KMS-11 (cell line): ENCODE measurements at regions not wholly inside any gene's neighbourhood (a gene's known extent, or its start where the extent isn't known, plus 50 kb on each side); places are given as distances from the start of the nearest gene placed in this dataset.

ENCODE experiments used
- H2AFZ ChIP-seq: fragments of 200-600 bp; sonication (generic); 2 replicates; pipeline ENCODE4 v1.6.1; 2016; ENCODE audit warnings: antibody characterized with exemption, mixed run types, low read depth
- H3K27ac ChIP-seq: fragments of 200-600 bp; sonication (generic); 2 replicates; pipeline ENCODE4 v1.6.1; 2016; ENCODE audit warnings: mild to moderate bottlenecking, mixed run types
- H3K27me3 ChIP-seq: fragments of 200-600 bp; sonication (generic); 2 replicates; pipeline ENCODE4 v1.6.1; 2017; ENCODE audit warnings: mild to moderate bottlenecking, low read depth, mixed run types, moderate library complexity; ENCODE audit not compliant: insufficient read depth
- H3K36me3 ChIP-seq: fragments of 200-600 bp; sonication (generic); 2 replicates; pipeline ENCODE4 v1.6.1; 2017; ENCODE audit warnings: mild to moderate bottlenecking, mixed run types; ENCODE audit not compliant: insufficient read depth
- H3K4me1 ChIP-seq: fragments of 200-600 bp; sonication (generic); 2 replicates; pipeline ENCODE4 v1.6.1; 2016; ENCODE audit warnings: mild to moderate bottlenecking, low read depth, mixed run types; ENCODE audit not compliant: poor library complexity, severe bottlenecking
- H3K4me2 ChIP-seq: fragments of 200-600 bp; sonication (generic); 2 replicates; pipeline ENCODE4 v1.7.0; 2016; ENCODE audit warnings: mild to moderate bottlenecking, mixed run types
- H3K4me3 ChIP-seq: fragments of 200-600 bp; sonication (generic); IDR thresholded peaks from 2 replicates; pipeline ENCODE4 v1.6.1; 2017; ENCODE audit warnings: low read depth, low read length, mixed read lengths; ENCODE audit not compliant: insufficient read depth
- H3K79me2 ChIP-seq: fragments of 200-600 bp; sonication (generic); 2 replicates; pipeline ENCODE4 v1.6.1; 2016; ENCODE audit warnings: low read depth, mixed run types; ENCODE audit not compliant: insufficient read depth
- H3K9ac ChIP-seq: fragments of 200-600 bp; sonication (generic); 2 replicates; pipeline ENCODE4 v1.6.1; 2016; ENCODE audit warnings: mild to moderate bottlenecking, mixed run types
- H4K20me1 ChIP-seq: fragments of 200-600 bp; sonication (generic); 2 replicates; pipeline ENCODE4 v1.6.1; 2016; ENCODE audit warnings: mild to moderate bottlenecking, mixed run types; ENCODE audit not compliant: insufficient read depth
- CTCF ChIP-seq: fragments of 200-600 bp; sonication (generic); conservative IDR thresholded peaks from 2 replicates; pipeline ENCODE4 v1.6.1; 2017; ENCODE audit warnings: low read depth, mild to moderate bottlenecking, antibody characterized with exemption, low read length, moderate library complexity, mixed read lengths

GRCh38 chr5:89106480-89106879 lies 223.5 kb upstream of the MEF2C start:
- H3K27me3 ChIP-seq: no peaks in the 10 kb centered on the region
- H3K4me1 ChIP-seq: no peaks in the 10 kb centered on the region
- no peaks in the 10 kb centered on the region for H4K20me1 ChIP-seq
- no peaks in the 10 kb centered on the region for H3K79me2 ChIP-seq
- no peak overlapping the region for H2AFZ ChIP-seq
- no peak overlapping the region for H3K4me3 ChIP-seq
- H3K9ac ChIP-seq: no peak overlapping the region
- H3K27ac ChIP-seq: no peak overlapping the region
- H3K4me2 ChIP-seq: no peak overlapping the region
- H3K36me3 ChIP-seq: no peaks in the 10 kb centered on the region
- TF ChIP-seq CTCF: no peak

- no peak overlapping the region for H2AFZ ChIP-seq
- no peak for TF ChIP-seq CTCF
- no peak overlapping the region for H3K4me2 ChIP-seq
- H3K36me3 ChIP-seq: no peaks in the 10 kb centered on the region
- no peaks in the 10 kb centered on the region for H3K27me3 ChIP-seq
- no peak overlapping the region for H3K9ac ChIP-seq
- no peak overlapping the region for H3K27ac ChIP-seq
- no peaks in the 10 kb centered on the region for H3K4me1 ChIP-seq
- H3K79me2 ChIP-seq: no peaks in the 10 kb centered on the region
- H4K20me1 ChIP-seq: no peaks in the 10 kb centered on the region
- H3K4me3 ChIP-seq: no peak overlapping the region
Measured at GRCh38 chr5:89105836-89106235, 222.9 kb upstream of the MEF2C start.

- Histone ChIP-seq H2AFZ (no peak overlapping the region), H3K79me2 (no peaks in the 10 kb centered on the region), H3K27me3 (no peaks in the 10 kb centered on the region), H4K20me1 (no peaks in the 10 kb centered on the region), H3K27ac (no peak overlapping the region), H3K4me2 (no peak overlapping the region), H3K4me1 (no peaks in the 10 kb centered on the region), H3K4me3 (no peak overlapping the region), H3K36me3 (no peaks in the 10 kb centered on the region), H3K9ac (no peak overlapping the region)
- no peak for TF ChIP-seq CTCF
Measured at GRCh38 chr5:89105171-89105695, 222.2 kb upstream of the MEF2C start.

- Histone ChIP-seq H3K4me1 (peaks cover 24% of the 10 kb centered on the region), H3K4me2 (no peak overlapping the region)
Measured at GRCh38 chr5:89098199-89098756, 215.3 kb upstream of the MEF2C start.

More at GRCh38 chr5:89098199-89098756, 215.3 kb upstream of the MEF2C start:
- no peak for TF ChIP-seq CTCF
- Histone ChIP-seq H3K27ac (no peak overlapping the region), H2AFZ (no peak overlapping the region), H3K36me3 (no peaks in the 10 kb centered on the region), H4K20me1 (no peaks in the 10 kb centered on the region), H3K9ac (no peak overlapping the region), H3K27me3 (no peaks in the 10 kb centered on the region), H3K4me3 (no peak overlapping the region), H3K79me2 (no peaks in the 10 kb centered on the region)
